Keratinocyte (primary cell): ENCODE measurements at regions not wholly inside any gene's neighbourhood (a gene's known extent, or its start where the extent isn't known, plus 50 kb on each side); places are given as distances from the start of the nearest gene placed in this dataset.

Source experiments
- DNase-seq: peaks from one replicate; pipeline ENCODE4 v3.0.0-alpha.2; 2011; ENCODE audit warnings: low read depth, missing footprints, low spot score
- FAIRE-seq: peaks from 2 replicates; lab custom pipeline; 2011; peaks lifted over from hg19 to GRCh38; lab: Jason Lieb, UNC
- H2AFZ ChIP-seq: 2 replicates; pipeline ENCODE4 v1.6.0; 2012; ENCODE audit warnings: low read length, control low read depth, inconsistent platforms; ENCODE audit not compliant: control insufficient read depth
- H3K27ac ChIP-seq: 2 replicates; pipeline ENCODE4 v1.5.1; 2011; ENCODE audit warnings: low read length; ENCODE audit not compliant: control insufficient read depth, insufficient read depth
- H3K27me3 ChIP-seq: 3 replicates; pipeline ENCODE4 v1.6.0; 2011; ENCODE audit warnings: low read length; ENCODE audit not compliant: control insufficient read depth, insufficient read depth; ENCODE audit errors: extremely low read depth
- H3K36me3 ChIP-seq, 2 experiments: 2 replicates in 1 of 2; 3 replicates in 1 of 2; pipeline ENCODE4 v1.5.1; 2011; ENCODE audit warnings: low read length in 2 of 2, mild to moderate bottlenecking in 1 of 2; ENCODE audit not compliant: control insufficient read depth in 2 of 2, insufficient read depth in 2 of 2; ENCODE audit errors: extremely low read depth in 1 of 2
- H3K4me1 ChIP-seq: 3 replicates; pipeline ENCODE4 v1.5.1; 2011; ENCODE audit warnings: low read length; ENCODE audit not compliant: control insufficient read depth, insufficient read depth; ENCODE audit errors: extremely low read depth
- H3K4me2 ChIP-seq: 3 replicates; pipeline ENCODE4 v1.6.0; 2011; ENCODE audit warnings: low read depth, low read length; ENCODE audit not compliant: control insufficient read depth, insufficient read depth; ENCODE audit errors: extremely low read depth
- H3K4me3 ChIP-seq, 3 experiments: fragments of 200-600 bp in 1 of 3; sonication (generic) in 1 of 3; 2 replicates in 2 of 3; 3 replicates in 1 of 3; pipeline ENCODE4 v1.5.1; 2011 to 2016; ENCODE audit warnings: low read length in 3 of 3, mild to moderate bottlenecking in 3 of 3, control low read depth in 2 of 3, inconsistent platforms in 1 of 3, low read depth in 1 of 3, mixed read lengths in 1 of 3, mixed run types in 1 of 3, moderate library complexity in 1 of 3; ENCODE audit not compliant: control insufficient read depth in 2 of 3, insufficient read depth in 2 of 3; ENCODE audit errors: extremely low read depth in 1 of 3
- H3K79me2 ChIP-seq: 2 replicates; pipeline ENCODE4 v1.6.0; 2012; ENCODE audit warnings: low read length; ENCODE audit not compliant: control insufficient read depth, insufficient read depth
- H3K9ac ChIP-seq: 3 replicates; pipeline ENCODE4 v1.6.0; 2011; ENCODE audit warnings: low read length; ENCODE audit not compliant: control insufficient read depth, insufficient read depth; ENCODE audit errors: extremely low read depth
- H3K9me1 ChIP-seq: 3 replicates; pipeline ENCODE4 v1.6.0; 2011; ENCODE audit warnings: low read length; ENCODE audit not compliant: control insufficient read depth, insufficient read depth; ENCODE audit errors: extremely low read depth
- H3K9me3 ChIP-seq: 2 replicates; pipeline ENCODE4 v1.5.1; 2012; ENCODE audit warnings: low read depth, low read length; ENCODE audit not compliant: control insufficient read depth
- H4K20me1 ChIP-seq: 3 replicates; pipeline ENCODE4 v1.6.0; 2011; ENCODE audit warnings: low read length; ENCODE audit not compliant: control insufficient read depth, insufficient read depth; ENCODE audit errors: extremely low read depth
- CTCF ChIP-seq, 3 experiments: IDR thresholded peaks in 1 of 3; conservative IDR thresholded peaks in 1 of 3; optimal IDR thresholded peaks in 1 of 3; 2 replicates in 2 of 3; 3 replicates in 1 of 3; pipeline versions ENCODE3 to v1.5.1; 2011; ENCODE audit warnings: low read length in 3 of 3, mild to moderate bottlenecking in 3 of 3, moderate library complexity in 2 of 3, control low read depth in 1 of 3, inconsistent platforms in 1 of 3; ENCODE audit not compliant: insufficient read depth in 2 of 3; ENCODE audit errors: extremely low read depth in 1 of 3
- EZH2 ChIP-seq: IDR thresholded peaks from one replicate; pipeline ENCODE4 v1.6.1; 2012; ENCODE audit warnings: inconsistent platforms, mild to moderate bottlenecking, low read length, moderate library complexity
- dilution Hi-C: fragments of 300-500 bp; cut with MboI; formaldehyde crosslinking; loops from one replicate; pipeline ENCODE4 v1.7.0; 2020; ENCODE audit warnings: low sequenced_read_pairs; ENCODE audit not compliant: extremely low pct_ligation_motif_present

- Histone ChIP-seq H3K9me3 (no peaks in the 10 kb centered on the region), H3K4me1 (no peaks in the 10 kb centered on the region), H3K27me3 (no peaks in the 10 kb centered on the region), H4K20me1 (no peaks in the 10 kb centered on the region), H3K9ac (no peak overlapping the region), H2AFZ (no peak overlapping the region), H3K27ac (no peak overlapping the region), H3K4me2 (no peak overlapping the region), H3K4me3 (no peak overlapping the region), H3K79me2 (no peaks in the 10 kb centered on the region), H3K36me3 (no peaks in the 10 kb centered on the region), H3K9me1 (no peaks in the 10 kb centered on the region)
- FAIRE-seq (no peak), DNase-seq (no peak)
- dilution Hi-C loops = no loop called here
- TF ChIP-seq EZH2 (no peak), CTCF (optimal IDR thresholded peaks at IDR 0.05 in 1 of 3, IDR thresholded peaks at IDR 0.05 in 1 of 3, conservative IDR thresholded peaks at IDR 0.05 in 1 of 3; ENCODE audit: extremely low read depth in 1 of 3, insufficient read depth in 2 of 3, low read length in 3 of 3) (no peak)
Observed at GRCh38 chr17:77271411-77271810, 130.6 kb downstream of the SEC14L1 start.

- Histone ChIP-seq H3K27me3 (no peaks in the 10 kb centered on the region), H3K4me2 (no peak overlapping the region), H3K4me1 (no peaks in the 10 kb centered on the region), H3K27ac (no peak overlapping the region), H3K9ac (no peak overlapping the region), H2AFZ (no peak overlapping the region), H3K4me3 (no peak overlapping the region), H4K20me1 (no peaks in the 10 kb centered on the region), H3K9me3 (no peaks in the 10 kb centered on the region), H3K79me2 (no peaks in the 10 kb centered on the region), H3K36me3 (no peaks in the 10 kb centered on the region), H3K9me1 (no peaks in the 10 kb centered on the region)
- no peak for TF ChIP-seq EZH2
- FAIRE-seq = peak; percentile 29
- DNase-seq = no peak
- dilution Hi-C loops = no loop called here
Observed at GRCh38 chr17:77273397-77274085, 132.8 kb downstream of the SEC14L1 start.
